Duodenal mucosa (tissue), 2 donors: ENCODE measurements at regions not wholly inside any gene's neighbourhood (a gene's known extent, or its start where the extent isn't known, plus 50 kb on each side); places are given as distances from the start of the nearest gene placed in this dataset.

Experiments
- H3K27ac ChIP-seq: one replicate; pipeline ENCODE4 v1.7.0; 2013; ENCODE audit warnings: low read depth, low read length
- H3K27me3 ChIP-seq, 2 donors: one replicate each; pipeline ENCODE4 v1.7.0; 2013; ENCODE audit warnings: low read length in 2 of 2, control low read depth in 1 of 2; ENCODE audit not compliant: insufficient read depth in 2 of 2, control insufficient read depth in 1 of 2
- H3K36me3 ChIP-seq, 2 donors: one replicate each; pipeline ENCODE4 v1.7.0; 2013; ENCODE audit warnings: low read length in 2 of 2, control low read depth in 1 of 2; ENCODE audit not compliant: insufficient read depth in 2 of 2, control insufficient read depth in 1 of 2
- H3K4me1 ChIP-seq, 2 donors: one replicate each; pipeline ENCODE4 v1.7.0; 2013; ENCODE audit warnings: low read length in 2 of 2, control low read depth in 1 of 2; ENCODE audit not compliant: insufficient read depth in 2 of 2, control insufficient read depth in 1 of 2
- H3K4me3 ChIP-seq, 2 donors: one replicate each; pipeline ENCODE4 v1.7.0; 2013; ENCODE audit warnings: low read length in 2 of 2, low read depth in 1 of 2
- H3K9ac ChIP-seq, 2 donors: one replicate each; pipeline ENCODE4 v1.7.0; 2013; ENCODE audit warnings: low read length in 2 of 2, low read depth in 1 of 2
- H3K9me3 ChIP-seq, 2 donors: one replicate each; pipeline ENCODE4 v1.7.0; 2013; ENCODE audit warnings: low read length in 2 of 2, control low read depth in 1 of 2; ENCODE audit not compliant: control insufficient read depth in 1 of 2

DNA sequence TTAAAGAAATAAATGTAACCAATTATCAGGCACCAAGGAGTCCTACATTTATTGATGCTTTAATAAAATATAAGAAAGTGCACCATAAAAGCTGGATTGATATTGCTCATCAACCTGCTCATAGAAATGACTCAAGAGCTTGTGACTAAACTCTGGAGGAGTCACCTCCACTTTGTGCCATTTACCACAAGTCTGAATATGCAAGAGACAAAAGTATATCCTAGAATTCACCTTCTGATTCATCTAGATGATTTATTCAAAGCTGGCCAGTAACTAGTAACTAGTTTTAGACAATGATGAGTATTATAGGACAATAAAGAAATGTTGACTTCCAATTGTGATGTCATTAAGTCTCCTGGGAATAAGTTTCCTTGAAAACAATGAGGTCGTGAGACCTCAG lies 146.0 kb upstream of the SOX11 start:
- H3K9me3 ChIP-seq, result peaks cover 14 to 19% of the 10 kb centered on the region in 2 donors
- H3K36me3 ChIP-seq, result no peaks in the 10 kb centered on the region
- no peak overlapping the region for H3K4me3 ChIP-seq
- no peak overlapping the region for H3K27ac ChIP-seq
- no peaks in the 10 kb centered on the region for H3K4me1 ChIP-seq
- no peak overlapping the region for H3K9ac ChIP-seq
- no peaks in the 10 kb centered on the region for H3K27me3 ChIP-seq

DNA sequence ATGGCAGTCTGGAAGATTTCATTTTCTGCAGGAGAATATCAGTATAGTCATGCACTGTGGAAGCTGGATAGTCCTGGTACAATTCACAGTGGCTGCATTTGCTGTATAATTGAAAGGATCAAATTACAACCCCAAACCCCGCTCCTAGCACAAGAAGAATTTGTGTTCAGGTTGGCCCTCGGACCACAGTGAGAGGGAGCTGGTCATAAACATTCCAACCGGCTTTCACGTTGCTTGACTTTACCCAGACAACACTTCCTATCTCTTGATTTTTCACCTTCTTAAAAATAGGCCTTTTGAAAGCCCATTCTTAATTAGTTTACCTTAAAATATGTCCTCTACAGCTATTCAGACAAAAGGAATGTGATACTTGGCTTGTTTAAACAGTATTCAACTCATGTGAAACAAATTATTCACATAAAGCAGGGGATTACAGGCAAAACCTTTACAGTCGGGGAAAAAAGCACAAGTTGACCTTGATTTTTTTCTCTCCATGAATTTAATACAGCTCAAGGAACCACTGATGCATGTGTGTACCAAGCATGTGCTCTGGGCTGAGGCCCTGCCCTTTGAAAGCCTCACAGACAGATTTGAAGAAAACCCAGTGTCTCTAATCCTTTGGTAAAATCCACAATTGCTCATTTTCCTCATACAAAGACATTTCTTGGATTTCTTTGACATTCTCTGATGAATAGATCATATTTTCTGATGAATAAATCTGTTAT lies 143.0 kb upstream of the SOX11 start:
- H3K27ac ChIP-seq, result no peak overlapping the region
- H3K36me3 ChIP-seq, result no peaks in the 10 kb centered on the region
- H3K9me3 ChIP-seq, result peaks cover 11 to 22% of the 10 kb centered on the region in 2 donors
- H3K4me1 ChIP-seq, result no peaks in the 10 kb centered on the region
- H3K4me3 ChIP-seq, result no peak overlapping the region
- H3K27me3 ChIP-seq, result no peaks in the 10 kb centered on the region
- no peak overlapping the region for H3K9ac ChIP-seq

DNA sequence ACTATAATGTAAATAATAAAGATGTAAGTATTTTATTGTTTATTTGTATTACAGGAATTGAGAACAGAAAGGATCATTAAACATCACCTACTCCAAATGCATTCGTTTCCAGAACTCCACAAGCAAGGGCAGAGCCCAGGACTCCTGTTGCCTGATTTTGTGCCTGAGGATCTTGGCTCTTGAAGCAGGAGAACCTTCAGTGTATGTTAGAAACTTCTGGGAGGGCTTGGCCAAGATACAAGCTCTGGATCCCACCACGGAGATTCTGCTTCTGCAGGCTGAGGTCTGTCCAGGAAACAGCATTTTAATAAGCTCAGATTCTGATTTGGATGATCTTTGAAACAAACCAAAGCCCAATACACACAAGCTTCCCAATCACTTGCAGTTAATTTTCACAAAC lies 142.4 kb upstream of the SOX11 start:
- no peaks in the 10 kb centered on the region for H3K36me3 ChIP-seq
- no peaks in the 10 kb centered on the region for H3K27me3 ChIP-seq
- H3K27ac ChIP-seq, result no peak overlapping the region
- no peak overlapping the region for H3K9ac ChIP-seq
- H3K4me1 ChIP-seq, result no peaks in the 10 kb centered on the region
- H3K9me3 ChIP-seq, result peaks cover 6 to 16% of the 10 kb centered on the region in 2 donors
- no peak overlapping the region for H3K4me3 ChIP-seq

DNA sequence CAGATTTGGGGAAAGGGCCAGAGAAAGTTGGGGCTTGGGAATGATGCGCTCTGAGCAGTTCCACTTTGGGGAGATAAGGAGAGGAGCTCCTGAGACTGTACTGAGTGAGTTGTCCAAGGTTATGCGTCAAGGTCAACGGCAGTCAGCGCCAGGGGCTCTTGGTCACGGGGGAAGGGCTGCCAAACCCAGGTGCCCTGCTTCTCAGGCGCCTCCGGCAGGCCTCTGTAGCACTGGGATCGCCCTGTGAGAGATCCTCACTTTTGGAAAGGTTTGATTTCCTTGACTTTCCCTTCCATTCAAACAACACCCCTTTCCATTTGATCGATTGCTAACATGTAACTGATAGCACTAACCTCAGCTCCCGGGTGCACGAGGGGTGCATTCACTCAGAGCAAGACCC lies 136.5 kb upstream of the SOX11 start:
- no peaks in the 10 kb centered on the region for H3K27me3 ChIP-seq
- H3K27ac ChIP-seq, result no peak overlapping the region
- no peaks in the 10 kb centered on the region for H3K4me1 ChIP-seq
- H3K9me3 ChIP-seq, result peaks cover 2 to 9% of the 10 kb centered on the region in 2 donors
- H3K36me3 ChIP-seq, result no peaks in the 10 kb centered on the region
- H3K4me3 ChIP-seq, result no peak overlapping the region
- H3K9ac ChIP-seq, result no peak overlapping the region

DNA sequence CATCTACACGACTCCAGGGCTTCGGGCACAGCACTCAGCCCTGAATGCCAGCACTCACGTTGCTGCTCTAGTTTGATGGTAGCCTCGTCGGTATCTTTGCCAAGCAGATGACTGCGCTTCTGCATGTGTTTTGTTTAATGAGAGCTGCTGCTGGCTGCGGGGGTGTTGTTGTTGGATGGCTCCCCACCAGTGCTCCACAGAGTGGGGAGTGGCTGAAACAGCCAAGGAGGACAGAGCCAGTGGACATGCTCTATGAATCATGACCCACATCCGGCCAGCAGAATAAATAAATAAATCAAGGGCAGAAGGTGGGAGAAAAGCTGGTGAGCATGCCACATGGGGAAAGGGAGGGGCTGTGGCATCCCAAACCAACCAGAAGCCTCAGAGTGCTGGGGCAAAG lies 131.2 kb upstream of the SOX11 start:
- Histone ChIP-seq H3K9me3 (peaks cover 0 to 4% of the 10 kb centered on the region in 2 donors), H3K4me3 (no peak overlapping the region), H3K4me1 (no peaks in the 10 kb centered on the region), H3K9ac (no peak overlapping the region), H3K27ac (no peak overlapping the region), H3K36me3 (no peaks in the 10 kb centered on the region), H3K27me3 (no peaks in the 10 kb centered on the region)

DNA sequence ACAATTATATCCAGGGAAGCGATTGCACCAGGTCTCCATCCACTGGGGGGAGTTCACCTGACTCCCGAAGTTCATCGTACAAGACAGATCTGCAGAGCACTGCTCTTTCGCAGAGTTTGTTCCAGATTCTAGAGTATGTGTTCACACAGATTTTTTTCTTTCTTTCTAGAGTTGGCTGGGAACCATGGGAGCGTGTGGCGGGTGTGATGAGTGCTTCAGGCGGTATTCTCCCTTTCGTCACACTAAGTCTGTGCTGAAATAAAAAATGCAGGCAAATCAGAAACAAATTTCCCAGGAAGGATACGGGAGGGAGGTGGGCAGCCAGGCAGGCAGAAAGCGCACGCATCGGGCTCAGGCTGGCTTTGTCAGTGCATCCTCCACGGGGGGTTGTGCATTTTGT lies 129.8 kb upstream of the SOX11 start:
- peaks cover 0 to 4% of the 10 kb centered on the region in 2 donors for H3K9me3 ChIP-seq
- no peak overlapping the region for H3K9ac ChIP-seq
- no peak overlapping the region for H3K27ac ChIP-seq
- no peaks in the 10 kb centered on the region for H3K27me3 ChIP-seq
- H3K4me3 ChIP-seq, result no peak overlapping the region
- no peaks in the 10 kb centered on the region for H3K36me3 ChIP-seq
- H3K4me1 ChIP-seq, result no peaks in the 10 kb centered on the region

DNA sequence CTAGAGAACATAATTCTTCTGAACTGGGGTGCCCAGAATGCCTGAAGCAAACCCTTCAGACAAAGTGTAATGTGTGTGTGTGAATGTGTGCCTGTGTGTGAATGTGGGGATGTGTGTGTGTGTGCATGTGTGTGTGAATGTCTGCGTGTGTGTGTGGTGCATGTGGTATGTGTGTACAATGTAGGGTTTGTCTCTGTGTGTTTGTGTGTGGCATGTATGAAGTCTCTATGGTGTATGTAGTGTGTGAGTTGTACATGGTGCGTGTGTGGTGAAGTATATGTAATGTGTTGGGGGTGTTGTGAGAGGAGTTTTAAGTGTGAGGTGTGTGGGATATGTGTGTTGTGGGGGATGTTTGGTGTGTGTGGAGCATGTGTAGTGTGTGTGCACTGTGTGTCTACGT lies 129.3 kb upstream of the SOX11 start:
- Histone ChIP-seq H3K4me3 (no peak overlapping the region), H3K27me3 (no peaks in the 10 kb centered on the region), H3K27ac (no peak overlapping the region), H3K9ac (no peak overlapping the region), H3K9me3 (peaks cover 0 to 4% of the 10 kb centered on the region in 2 donors), H3K36me3 (no peaks in the 10 kb centered on the region), H3K4me1 (no peaks in the 10 kb centered on the region)

DNA sequence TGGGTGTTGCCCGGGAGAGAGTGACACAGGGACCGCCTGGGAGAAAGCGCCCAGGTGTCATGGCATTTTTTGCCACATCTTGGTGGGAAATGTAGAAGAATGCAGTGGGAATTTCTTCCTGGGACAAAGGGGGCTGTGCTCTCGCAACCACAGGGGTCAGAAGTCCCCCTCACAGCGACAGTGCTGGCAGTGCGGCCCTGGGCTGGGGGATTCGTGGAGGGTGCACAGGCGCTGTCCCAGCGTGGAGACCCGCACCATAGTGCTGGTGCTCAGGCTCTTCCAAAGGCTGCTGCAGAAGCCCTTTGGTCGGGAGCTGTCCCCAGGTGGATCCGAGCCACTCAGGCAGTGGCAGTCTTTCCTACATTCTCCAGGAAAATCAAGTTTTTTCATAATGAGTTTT lies 128.8 kb upstream of the SOX11 start:
- peaks cover 3 to 4% of the 10 kb centered on the region in 2 donors for H3K9me3 ChIP-seq
- H3K27me3 ChIP-seq, result no peaks in the 10 kb centered on the region
- H3K4me3 ChIP-seq, result no peak overlapping the region
- H3K9ac ChIP-seq, result no peak overlapping the region
- no peaks in the 10 kb centered on the region for H3K4me1 ChIP-seq
- H3K36me3 ChIP-seq, result no peaks in the 10 kb centered on the region
- H3K27ac ChIP-seq, result no peak overlapping the region

DNA sequence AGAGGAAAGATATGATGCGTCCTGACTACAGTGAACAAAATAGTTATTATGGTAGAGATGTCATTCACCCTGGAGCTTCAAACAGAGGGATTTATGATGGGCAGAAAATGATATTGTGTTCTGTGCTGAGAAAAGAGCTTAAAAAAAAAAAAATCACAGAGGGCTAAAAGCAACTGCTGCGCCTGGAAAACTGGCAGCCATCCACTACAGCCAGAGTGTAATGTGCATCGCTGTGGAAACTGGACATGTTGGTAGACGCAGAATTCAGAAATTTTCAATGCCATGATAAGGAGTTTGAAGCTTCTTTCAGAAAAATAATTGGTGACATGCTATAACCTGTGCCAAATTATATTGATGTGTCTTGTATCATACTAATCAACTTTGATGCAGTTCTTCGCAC lies 122.9 kb upstream of the SOX11 start:
- H3K4me1 ChIP-seq, result no peaks in the 10 kb centered on the region
- H3K9ac ChIP-seq, result no peak overlapping the region
- H3K9me3 ChIP-seq, result peaks cover 3 to 14% of the 10 kb centered on the region in 2 donors
- no peak overlapping the region for H3K27ac ChIP-seq
- H3K36me3 ChIP-seq, result no peaks in the 10 kb centered on the region
- no peak overlapping the region for H3K4me3 ChIP-seq
- H3K27me3 ChIP-seq, result no peaks in the 10 kb centered on the region

DNA sequence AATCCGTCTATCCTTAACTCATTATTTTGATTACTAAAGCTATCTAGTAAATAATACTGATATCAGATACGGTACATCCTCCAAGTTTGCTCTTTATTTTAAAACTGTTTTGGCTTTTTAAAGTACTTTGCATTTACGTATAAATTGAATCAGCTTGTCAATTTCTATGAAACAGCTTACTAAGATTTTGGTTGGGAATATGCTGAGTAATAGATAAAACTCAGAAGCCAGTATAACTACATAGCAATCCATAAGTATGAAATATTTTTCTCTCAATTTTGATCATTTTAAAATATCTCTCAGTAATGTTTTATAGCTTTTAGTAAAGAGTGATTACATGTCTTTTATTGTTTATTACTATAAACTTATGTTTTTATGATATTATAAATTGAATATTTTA lies 116.2 kb upstream of the SOX11 start:
- Histone ChIP-seq H3K9ac (no peak overlapping the region), H3K27ac (no peak overlapping the region), H3K4me3 (no peak overlapping the region), H3K4me1 (no peaks in the 10 kb centered on the region), H3K9me3 (peaks cover 0 to 6% of the 10 kb centered on the region in 2 donors), H3K36me3 (no peaks in the 10 kb centered on the region), H3K27me3 (no peaks in the 10 kb centered on the region)
